Left ventricle myocardium inferior (tissue), 1 donor: ENCODE measurements at regions not wholly inside any gene's neighbourhood (a gene's known extent, or its start where the extent isn't known, plus 50 kb on each side); places are given as distances from the start of the nearest gene placed in this dataset.

Experiments
- DNase-seq: peaks from one replicate; pipeline ENCODE4 v3.0.0-alpha.2; 2020
- H3K27ac ChIP-seq: fragments of 200-600 bp; replicated peaks from 2 replicates; pipeline ENCODE4 v1.8.0; 2021
- H3K27me3 ChIP-seq: fragments of 200-600 bp; 2 replicates; pipeline ENCODE4 v1.8.0; 2021; ENCODE audit warnings: low read depth
- H3K36me3 ChIP-seq: fragments of 200-600 bp; 2 replicates; pipeline ENCODE4 v1.8.0; 2021
- H3K4me1 ChIP-seq: fragments of 200-600 bp; 2 replicates; pipeline ENCODE4 v1.8.0; 2021
- H3K4me3 ChIP-seq: fragments of 200-600 bp; 2 replicates; pipeline ENCODE4 v1.8.0; 2021; ENCODE audit warnings: mild to moderate bottlenecking, moderate library complexity
- H3K9me3 ChIP-seq: fragments of 200-600 bp; replicated peaks from 2 replicates; pipeline ENCODE4 v1.8.0; 2021
- intact Hi-C: fragments of 100-400 bp; cut with micrococcal nuclease; formaldehyde crosslinking; loops from one replicate; pipeline ENCODE4 v1.11.0; 2022
- TF ChIP-seq, protein P1 (sequence below): fragments of 200-600 bp; IDR thresholded peaks from 2 replicates; pipeline ENCODE4 v1.8.0; 2021; ENCODE audit warnings: antibody characterized with exemption, mild to moderate bottlenecking, borderline replicate concordance
- donor health status: DM: no; HTN: yes; CAD: no; lungs with severe emphysema.

- TF ChIP-seq, protein P1, sequence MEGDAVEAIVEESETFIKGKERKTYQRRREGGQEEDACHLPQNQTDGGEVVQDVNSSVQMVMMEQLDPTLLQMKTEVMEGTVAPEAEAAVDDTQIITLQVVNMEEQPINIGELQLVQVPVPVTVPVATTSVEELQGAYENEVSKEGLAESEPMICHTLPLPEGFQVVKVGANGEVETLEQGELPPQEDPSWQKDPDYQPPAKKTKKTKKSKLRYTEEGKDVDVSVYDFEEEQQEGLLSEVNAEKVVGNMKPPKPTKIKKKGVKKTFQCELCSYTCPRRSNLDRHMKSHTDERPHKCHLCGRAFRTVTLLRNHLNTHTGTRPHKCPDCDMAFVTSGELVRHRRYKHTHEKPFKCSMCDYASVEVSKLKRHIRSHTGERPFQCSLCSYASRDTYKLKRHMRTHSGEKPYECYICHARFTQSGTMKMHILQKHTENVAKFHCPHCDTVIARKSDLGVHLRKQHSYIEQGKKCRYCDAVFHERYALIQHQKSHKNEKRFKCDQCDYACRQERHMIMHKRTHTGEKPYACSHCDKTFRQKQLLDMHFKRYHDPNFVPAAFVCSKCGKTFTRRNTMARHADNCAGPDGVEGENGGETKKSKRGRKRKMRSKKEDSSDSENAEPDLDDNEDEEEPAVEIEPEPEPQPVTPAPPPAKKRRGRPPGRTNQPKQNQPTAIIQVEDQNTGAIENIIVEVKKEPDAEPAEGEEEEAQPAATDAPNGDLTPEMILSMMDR: no peak
- intact Hi-C loops: no loop called here
- Histone ChIP-seq H3K4me1 (no peaks in the 10 kb centered on the region), H3K9me3 (no peaks in the 10 kb centered on the region), H3K36me3 (no peaks in the 10 kb centered on the region), H3K27ac (no peak overlapping the region), H3K4me3 (no peak overlapping the region), H3K27me3 (peaks cover 83% of the 10 kb centered on the region)
- no peak for DNase-seq
These were observed 69.6 kb upstream of the OLFM1 start for GRCh38 chr9:135017899-135018298.

GRCh38 chr9:135018306-135018915 is 69.1 kb upstream of the OLFM1 start:
- H3K4me1 ChIP-seq: no peaks in the 10 kb centered on the region
- DNase-seq: no peak
- peaks cover 83% of the 10 kb centered on the region for H3K27me3 ChIP-seq
- H3K36me3 ChIP-seq: no peaks in the 10 kb centered on the region
- no peak overlapping the region for H3K4me3 ChIP-seq
- TF ChIP-seq, protein P1: no peak
- intact Hi-C loops: no loop called here
- no peaks in the 10 kb centered on the region for H3K9me3 ChIP-seq
- no peak overlapping the region for H3K27ac ChIP-seq

GRCh38 chr9:135019224-135019623 is 68.2 kb upstream of the OLFM1 start:
- Histone ChIP-seq H3K4me3 (no peak overlapping the region), H3K27me3 (peaks cover 83% of the 10 kb centered on the region), H3K36me3 (no peaks in the 10 kb centered on the region), H3K9me3 (no peaks in the 10 kb centered on the region), H3K4me1 (no peaks in the 10 kb centered on the region), H3K27ac (no peak overlapping the region)
- intact Hi-C loops: no loop called here
- TF ChIP-seq, protein P1: no peak
- no peak for DNase-seq

DNA sequence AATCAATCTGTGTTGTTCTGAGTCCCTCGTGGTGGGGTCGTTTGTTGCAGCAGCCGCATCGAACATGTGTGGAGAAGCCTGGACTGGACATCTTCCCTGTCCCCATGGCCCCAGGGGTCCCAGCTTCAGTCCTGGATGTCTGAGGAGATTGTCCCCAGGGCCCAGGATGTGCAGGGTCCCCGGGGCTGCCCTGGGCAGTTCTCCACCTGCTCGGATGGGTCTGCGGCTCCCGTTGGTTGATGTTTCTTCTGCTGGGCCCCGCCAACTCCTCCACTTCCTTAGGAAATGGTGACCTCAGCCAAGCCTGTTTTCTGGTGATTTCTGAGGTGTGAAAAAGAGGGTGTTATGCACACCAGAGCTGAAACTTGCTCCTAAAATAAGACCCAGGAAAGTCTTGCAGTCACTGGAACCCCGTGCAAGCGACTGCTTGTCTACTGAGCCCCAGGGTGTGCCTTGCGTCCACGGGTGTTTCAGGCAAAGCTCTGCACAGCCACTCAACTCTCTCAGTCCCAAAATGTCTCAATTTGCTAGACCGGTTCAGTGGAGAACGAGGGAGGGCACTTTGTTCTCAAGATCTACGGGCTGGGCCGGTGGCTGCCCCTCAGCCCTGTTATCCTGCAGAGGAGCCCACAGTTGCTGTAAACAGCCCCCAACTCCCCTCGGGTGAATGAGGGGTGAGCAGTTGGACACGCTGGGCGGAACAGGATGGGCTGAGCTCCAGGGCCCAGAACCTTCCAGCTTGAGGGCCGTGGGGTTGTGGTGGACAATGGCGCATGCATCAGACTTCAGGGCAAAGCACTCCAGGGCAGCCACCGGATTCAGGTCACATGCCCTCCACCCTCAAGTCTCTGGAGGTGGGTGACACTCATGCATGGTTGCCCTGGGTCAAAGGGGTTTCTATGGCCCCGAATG is 66.7 kb upstream of the OLFM1 start:
- H3K27me3 ChIP-seq: peaks cover 79% of the 10 kb centered on the region
- H3K9me3 ChIP-seq: no peaks in the 10 kb centered on the region
- H3K4me3 ChIP-seq: no peak overlapping the region
- H3K27ac ChIP-seq: no peak overlapping the region
- no peaks in the 10 kb centered on the region for H3K4me1 ChIP-seq
- H3K36me3 ChIP-seq: no peaks in the 10 kb centered on the region
- intact Hi-C loops: no loop called here
- TF ChIP-seq, protein P1: no peak
- no peak for DNase-seq

- TF ChIP-seq, protein P1: no peak
- no peak for DNase-seq
- intact Hi-C loops: no loop called here
These were observed 66.1 kb upstream of the OLFM1 start for GRCh38 chr9:135021393-135021789.

More at GRCh38 chr9:135021393-135021789, 66.1 kb upstream of the OLFM1 start:
- no peak overlapping the region for H3K4me3 ChIP-seq
- peaks cover 73% of the 10 kb centered on the region for H3K27me3 ChIP-seq
- H3K9me3 ChIP-seq: peaks cover under 1% of the 10 kb centered on the region
- no peaks in the 10 kb centered on the region for H3K36me3 ChIP-seq
- no peaks in the 10 kb centered on the region for H3K4me1 ChIP-seq
- H3K27ac ChIP-seq: no peak overlapping the region
